ENCODE measurements at regions not wholly inside any gene's neighbourhood (a gene's known extent, or its start where the extent isn't known, plus 50 kb on each side); places are given as distances from the start of the nearest gene placed in this dataset.

GRCh38 chr4:81287101-81287500 lies 72.1 kb upstream of the PRKG2 start:
- Histone ChIP-seq H3K9me3 (ENCODE audit: severe bottlenecking) (no peaks in the 10 kb centered on the region), H3K27ac (no peak overlapping the region), H3K27me3 (ENCODE audit: insufficient read depth, low read depth, severe bottlenecking) (no peaks in the 10 kb centered on the region), H3K36me3 (no peaks in the 10 kb centered on the region), H3K4me3 (ENCODE audit: low read depth, low read length) (no peak overlapping the region)
- TF ChIP-seq CTCF (IDR thresholded peaks at IDR 0.05; ENCODE audit: low read depth, low read length) = no peak
- DNase-seq = no peak

GRCh38 chr4:81282131-81282530 lies 67.1 kb upstream of the PRKG2 start:
- Histone ChIP-seq H3K36me3 (no peaks in the 10 kb centered on the region), H3K9me3 (ENCODE audit: severe bottlenecking) (no peaks in the 10 kb centered on the region), H3K27me3 (ENCODE audit: insufficient read depth, low read depth, severe bottlenecking) (no peaks in the 10 kb centered on the region), H3K27ac (no peak overlapping the region), H3K4me3 (ENCODE audit: low read depth, low read length) (no peak overlapping the region)
- DNase-seq = no peak
- no peak for TF ChIP-seq CTCF (IDR thresholded peaks at IDR 0.05; ENCODE audit: low read depth, low read length)

- Histone ChIP-seq H3K9me3 (ENCODE audit: severe bottlenecking) (no peaks in the 10 kb centered on the region), H3K27ac (no peak overlapping the region), H3K4me3 (ENCODE audit: low read depth, low read length) (no peak overlapping the region), H3K27me3 (ENCODE audit: insufficient read depth, low read depth, severe bottlenecking) (no peaks in the 10 kb centered on the region), H3K36me3 (no peaks in the 10 kb centered on the region)
- no peak for TF ChIP-seq CTCF (IDR thresholded peaks at IDR 0.05; ENCODE audit: low read depth, low read length)
- no peak for DNase-seq
Observed at GRCh38 chr4:81274460-81274859, 59.4 kb upstream of the PRKG2 start.

GRCh38 chr4:81272671-81273070 lies 57.6 kb upstream of the PRKG2 start:
- Histone ChIP-seq H3K36me3 (no peaks in the 10 kb centered on the region), H3K27ac (no peak overlapping the region), H3K4me3 (ENCODE audit: low read depth, low read length) (no peak overlapping the region), H3K27me3 (ENCODE audit: insufficient read depth, low read depth, severe bottlenecking) (no peaks in the 10 kb centered on the region), H3K9me3 (ENCODE audit: severe bottlenecking) (no peaks in the 10 kb centered on the region)
- TF ChIP-seq CTCF (IDR thresholded peaks at IDR 0.05; ENCODE audit: low read depth, low read length) = no peak
- DNase-seq = no peak

Measured in WERI-Rb-1 (cell line).